GM18517 (cell line): ENCODE measurements at regions not wholly inside any gene's neighbourhood (a gene's known extent, or its start where the extent isn't known, plus 50 kb on each side); places are given as distances from the start of the nearest gene placed in this dataset.

ENCODE experiments used
- ATAC-seq: cut with Tn5 transposase; IDR thresholded peaks from one replicate; pipeline ENCODE4 v1.9.1; 2021; ENCODE audit warnings: mild to moderate bottlenecking, moderate library complexity; ENCODE audit not compliant: unreplicated experiment

DNA sequence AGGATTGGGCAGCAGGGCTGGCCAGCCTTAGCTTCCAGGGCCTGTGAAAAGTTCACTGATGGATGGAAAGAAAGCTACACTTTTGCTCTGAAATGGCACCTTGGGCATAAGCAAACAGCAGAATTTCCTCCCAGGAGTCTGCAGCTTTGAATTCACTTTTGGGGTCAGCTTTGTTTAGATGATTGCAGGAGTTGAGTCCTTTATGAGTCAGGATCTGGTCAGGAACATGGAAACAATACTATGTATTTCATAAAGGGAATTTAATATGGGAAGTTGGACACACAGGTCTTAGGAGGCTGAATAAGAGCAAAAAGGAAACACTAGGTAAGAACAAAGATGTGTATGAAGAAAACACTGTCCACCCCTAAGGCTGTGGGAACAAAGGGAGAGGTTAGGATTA lies 345.3 kb downstream of the TSN start:
- ATAC-seq: no peak

DNA sequence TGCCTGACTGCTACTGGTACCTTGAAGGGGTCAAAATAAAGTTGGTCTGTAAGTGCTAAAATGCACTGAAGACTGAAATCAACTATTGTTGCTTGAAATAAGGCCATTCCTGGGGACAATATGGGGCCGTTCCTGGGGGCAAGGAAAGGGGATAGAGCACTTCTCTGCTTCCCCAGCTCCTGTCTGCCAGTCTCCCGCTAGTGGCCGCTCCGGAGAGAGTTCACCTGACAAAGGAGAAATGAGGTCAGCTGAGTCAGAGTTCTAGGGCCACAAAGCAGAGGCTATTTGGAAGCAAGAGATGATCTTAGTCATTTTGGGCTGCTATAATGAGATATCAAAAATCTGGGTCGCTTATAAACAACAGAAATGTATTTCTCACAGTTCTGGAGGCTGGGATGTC lies 345.9 kb downstream of the TSN start:
- ATAC-seq: no peak

DNA sequence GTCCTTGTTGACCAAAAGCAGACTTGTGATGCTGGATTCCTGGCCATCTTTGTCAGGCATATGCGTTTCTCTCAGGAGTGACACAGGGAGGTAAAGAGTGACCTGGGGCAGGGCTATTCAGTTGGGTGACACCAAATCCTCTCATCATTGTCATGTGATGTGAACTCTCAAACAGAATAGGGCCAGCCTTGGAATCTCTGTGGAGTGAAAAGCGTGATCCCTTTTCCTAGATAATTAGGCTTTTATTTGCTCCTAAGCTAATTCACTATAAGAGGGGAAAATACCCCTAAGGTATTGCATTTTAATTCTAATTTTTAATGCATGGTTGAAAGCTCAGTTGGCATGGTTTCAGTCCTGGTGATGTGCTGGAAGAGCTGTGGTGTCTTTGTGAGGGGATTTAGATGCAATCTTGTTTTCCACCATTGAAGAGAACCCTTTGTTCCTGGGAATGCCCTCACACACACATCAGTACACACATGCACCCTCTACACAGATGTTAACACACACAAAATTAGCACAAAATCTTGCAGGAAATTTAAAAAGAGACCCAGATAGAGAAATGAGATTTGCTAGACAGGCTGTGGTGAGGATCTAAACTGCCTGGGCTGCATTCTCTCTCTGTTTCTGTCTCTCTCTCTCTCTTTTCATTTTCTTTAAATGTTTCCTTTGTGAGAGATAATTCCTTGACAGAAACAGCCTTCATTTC lies 349.9 kb downstream of the TSN start:
- no peak for ATAC-seq

DNA sequence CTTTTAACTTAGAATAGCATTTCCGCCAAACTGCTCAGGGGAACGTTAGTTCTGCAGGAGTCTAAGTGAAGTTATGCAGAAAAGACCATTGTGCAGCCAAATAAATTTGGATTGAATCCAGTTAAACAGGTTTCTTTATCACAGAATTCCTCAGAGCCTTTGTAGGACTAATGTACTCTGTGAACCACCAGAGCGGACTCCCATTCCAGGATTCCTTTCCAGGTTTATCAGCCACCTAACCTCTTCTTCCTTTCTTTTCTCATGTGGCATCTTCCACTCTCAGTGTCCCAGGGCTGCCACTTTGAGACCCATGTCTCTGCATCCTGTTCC lies 350.4 kb downstream of the TSN start:
- ATAC-seq: no peak

DNA sequence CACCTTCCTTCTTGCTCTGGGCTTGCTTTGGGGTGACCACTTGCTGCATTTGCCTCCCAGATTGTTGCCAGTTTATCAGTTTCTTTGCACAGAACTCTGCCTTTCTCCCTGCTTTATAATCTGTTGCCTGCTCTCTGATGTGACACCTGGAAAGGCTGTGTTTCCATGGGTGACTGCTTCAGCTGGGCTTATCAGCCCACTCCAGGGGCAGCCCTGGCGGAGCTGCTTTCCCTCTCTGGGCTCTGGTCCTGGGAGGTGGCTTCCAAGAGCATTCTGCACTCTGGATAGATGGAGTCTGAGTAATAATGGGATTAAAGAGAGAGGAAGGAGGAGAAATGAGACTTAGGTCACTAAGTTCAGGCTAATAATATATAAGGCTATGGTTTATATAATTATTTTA lies 352.7 kb downstream of the TSN start:
- no peak for ATAC-seq

DNA sequence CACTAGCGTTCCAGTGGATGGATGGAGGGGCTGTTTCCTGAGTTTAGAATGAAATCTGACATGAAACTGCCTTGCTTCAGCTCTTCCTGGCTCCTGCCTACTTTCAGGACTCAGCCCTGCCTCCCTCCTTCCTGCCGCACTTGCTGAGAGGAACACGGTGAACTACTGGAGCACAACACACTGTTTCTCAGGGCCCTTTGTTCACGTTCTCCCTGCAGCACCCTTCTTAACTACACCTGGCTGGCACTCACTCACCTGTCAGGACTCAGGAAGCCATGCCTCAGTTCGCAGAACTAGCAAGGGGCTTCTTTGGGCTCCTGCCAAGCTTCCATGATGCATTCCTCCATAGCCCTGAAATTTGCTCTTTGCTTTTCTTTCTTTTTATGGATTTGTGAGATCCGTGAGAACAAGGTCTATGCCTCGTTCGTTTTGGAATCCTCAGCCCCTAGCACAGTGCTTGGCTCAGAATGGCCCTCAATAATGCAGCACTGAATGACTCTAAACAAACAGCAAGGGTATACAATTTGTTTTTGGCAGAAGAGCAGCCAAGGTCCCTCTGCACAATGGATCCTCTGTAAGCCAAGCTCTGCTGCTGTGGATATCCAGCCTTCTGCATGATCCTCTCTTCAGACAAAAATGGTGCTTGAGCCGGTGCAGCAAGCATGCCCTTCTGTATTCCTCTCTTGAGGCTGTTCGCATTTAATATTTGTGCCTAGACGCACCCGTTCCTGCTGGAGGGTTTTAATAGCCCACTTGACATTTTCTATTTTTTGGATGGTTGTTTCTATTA lies 357.0 kb downstream of the TSN start:
- no peak for ATAC-seq

DNA sequence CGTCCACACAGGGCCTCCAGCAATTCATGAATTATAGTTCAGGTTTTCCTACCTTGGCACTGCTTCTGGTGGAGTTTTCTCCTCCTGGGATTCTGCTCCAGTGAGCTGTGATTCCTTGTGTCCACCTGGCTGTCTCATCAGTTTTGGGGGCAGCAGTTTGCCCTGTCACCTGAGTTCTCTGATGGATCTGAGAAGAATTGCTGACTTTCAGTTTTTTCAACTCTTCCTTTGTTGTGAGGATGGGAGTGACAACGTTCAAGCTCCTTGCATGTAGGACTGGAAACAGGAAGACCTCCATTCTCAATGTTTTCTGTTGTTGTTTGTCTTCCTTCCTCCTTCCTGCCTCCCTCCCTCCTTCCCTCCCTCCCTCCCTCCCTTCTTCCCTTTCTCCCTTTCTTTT lies 359.0 kb downstream of the TSN start:
- ATAC-seq: no peak

DNA sequence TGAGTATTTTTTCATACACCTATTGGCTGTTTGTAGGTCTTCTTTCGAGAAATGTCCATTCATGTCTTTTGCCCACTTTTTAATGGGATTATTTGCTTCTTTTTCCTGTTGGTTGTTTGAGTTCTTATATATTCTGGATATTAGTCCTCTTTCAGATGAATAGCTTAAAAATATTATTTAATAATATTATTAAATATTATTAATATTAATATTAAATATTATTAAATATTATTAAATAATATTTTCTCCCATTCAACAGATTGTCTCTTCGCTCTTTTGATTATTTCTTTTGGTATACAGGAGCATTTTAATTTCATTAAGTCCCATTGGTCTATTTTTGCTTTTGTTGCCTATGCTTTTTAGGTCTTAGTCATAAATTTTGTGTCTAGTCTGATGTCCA lies 361.9 kb downstream of the TSN start:
- ATAC-seq: no peak

DNA sequence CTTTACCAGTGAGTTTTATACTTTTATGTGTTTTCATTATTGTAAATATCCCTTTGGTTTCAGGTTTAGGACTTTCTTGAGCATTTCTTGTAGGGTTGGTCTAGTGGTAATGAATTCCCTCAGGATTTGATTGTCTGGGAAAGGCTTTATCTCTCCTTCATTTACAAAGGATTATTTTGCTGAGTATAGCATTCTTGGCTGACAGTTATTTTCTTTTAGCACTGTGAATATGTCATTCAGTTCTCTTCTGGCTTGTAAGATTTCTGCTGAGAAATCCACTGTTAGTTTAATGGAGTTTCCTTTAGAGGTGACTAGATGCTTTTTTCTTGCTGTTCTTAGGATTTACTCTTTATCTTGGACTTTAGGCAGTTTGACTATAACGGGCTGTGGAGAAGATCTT lies 373.9 kb downstream of the TSN start:
- ATAC-seq: no peak

DNA sequence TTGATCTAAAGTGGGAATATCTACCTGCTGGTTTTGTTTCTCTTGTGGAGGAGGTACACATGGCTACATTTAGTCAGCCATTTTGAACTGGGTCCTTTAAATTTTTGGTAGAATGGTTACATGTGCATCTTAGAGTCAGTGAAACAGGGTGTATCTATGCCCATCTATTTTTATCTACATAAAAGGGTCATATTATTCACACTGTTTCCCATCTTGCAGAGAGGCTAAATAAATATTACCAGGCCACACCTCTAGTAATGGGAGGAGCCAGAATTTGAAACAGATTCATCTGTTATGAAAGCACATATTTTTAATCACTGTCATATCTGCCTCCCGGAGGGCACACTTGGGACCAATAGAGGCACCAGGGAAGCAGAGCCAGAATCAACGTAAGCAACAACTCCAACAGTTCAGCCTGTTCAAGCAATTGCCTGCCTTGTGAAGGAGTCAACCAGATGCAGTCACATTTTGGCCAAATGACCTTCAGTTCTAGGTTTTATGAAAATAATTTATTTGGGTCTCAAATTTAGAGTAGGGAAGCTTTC lies 376.8 kb downstream of the TSN start:
- ATAC-seq: no peak

DNA sequence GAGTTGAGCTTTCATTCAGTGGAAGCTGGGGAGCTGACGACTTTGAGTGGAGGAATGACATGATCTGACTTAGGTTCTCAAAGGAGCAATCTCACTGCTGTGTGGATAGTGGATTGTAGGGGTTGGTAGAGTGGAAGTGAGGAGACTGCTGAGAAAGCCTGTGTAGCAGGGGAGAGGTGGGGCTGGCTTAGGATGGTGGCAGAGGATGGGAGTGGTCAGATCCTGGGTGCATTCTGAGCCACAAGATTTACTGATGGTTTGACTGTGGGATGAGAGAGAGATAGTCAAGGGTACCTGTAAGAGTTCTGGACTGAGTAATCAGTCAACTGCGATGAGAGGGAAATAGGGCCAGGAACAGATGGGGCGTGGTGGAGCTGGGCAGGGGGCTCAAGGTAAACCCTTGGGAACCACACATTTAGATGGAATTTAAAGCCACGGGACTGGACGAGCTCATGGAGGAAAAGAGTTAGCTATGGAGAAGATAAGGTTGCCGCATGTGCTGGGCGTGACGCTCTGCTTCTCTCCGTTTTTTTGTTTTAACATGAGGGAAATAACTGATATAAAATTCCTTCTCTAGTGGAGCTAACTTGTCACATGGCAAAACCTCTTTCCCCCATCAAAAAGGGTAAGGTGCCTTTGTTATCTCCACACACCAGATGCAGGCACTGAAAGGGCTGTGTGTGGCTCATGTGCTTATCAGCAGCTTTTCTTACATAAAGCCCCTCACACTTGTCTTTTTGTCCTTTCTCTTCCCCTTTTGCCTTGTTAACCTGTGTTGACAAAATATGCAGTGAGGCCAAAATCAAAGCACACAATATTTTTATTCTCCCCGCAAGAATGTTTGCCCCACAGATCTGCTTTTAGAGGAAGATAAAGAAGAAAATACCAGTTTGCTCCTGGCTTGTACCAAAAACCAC lies 379.8 kb downstream of the TSN start:
- no peak for ATAC-seq

DNA sequence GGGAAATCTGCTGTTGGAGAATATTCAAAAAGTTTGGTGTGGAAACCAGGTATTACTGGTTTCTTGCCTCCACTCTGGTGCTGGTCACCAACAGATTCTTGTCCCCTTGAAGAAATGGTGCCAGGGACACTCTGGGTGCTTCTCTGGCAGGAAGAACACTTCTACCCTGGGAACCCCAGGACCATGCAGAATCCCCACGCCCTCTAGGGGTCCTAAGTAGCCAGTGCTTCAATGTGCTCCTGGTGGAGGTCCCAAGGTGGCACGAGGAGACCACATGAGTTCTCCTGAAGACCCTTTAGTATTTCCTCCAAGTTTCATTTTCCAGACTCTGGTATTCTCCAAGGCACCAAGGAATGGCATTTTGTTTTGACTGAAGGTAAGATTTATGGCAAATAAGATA lies 380.6 kb downstream of the TSN start:
- ATAC-seq: no peak

DNA sequence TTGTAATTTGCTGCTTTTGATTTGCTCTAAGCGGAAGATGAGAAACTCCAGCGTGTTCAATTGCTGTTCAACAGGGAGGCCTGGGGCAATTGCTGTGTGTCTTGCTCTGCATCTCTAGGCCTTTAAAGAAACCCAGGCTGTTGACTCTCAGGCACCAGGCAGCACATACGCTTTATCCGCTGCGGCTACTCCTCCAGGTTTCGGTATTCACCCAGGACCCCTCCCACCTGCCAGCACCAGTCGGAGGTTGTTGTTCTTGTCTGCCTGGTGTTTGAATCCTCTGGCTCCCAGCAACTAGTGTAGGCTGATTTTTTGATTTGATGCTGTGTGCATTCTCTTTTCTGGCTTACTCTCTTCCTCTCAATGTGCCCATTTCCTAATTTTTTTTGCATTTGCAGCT lies 383.1 kb downstream of the TSN start:
- no peak for ATAC-seq

DNA sequence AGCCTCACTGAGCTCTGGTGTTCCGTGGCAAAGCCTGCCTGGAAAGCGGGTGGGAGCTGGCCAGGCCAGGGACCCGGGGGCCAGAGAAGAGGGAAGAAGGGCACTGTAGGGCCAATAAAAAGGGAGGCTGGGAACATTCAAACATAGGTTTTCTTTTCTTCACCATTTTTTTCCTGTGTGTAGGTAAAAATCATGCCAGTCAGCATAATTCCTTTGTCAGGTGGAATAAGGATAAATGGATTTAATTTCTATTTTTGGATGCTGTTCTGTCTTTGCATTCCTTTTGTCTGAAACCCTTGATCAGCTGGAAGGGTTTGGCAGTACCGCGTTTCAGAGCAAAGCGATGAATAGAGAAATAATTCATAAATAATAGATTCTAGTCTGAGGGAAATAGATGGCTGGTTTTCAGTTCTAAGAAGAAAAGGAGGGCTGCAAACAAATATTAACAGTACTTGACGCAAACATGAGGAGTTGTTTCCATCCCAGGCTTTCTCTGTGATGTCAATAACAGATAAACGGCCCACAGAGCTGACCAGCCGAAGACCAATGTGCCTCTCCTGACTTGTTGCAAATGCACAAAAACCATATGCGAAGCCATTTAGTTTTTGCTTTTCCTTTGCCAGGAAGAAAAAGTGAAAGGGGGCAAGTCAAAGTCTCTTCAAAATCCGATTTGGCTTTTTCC lies 384.4 kb downstream of the TSN start:
- ATAC-seq: no peak

DNA sequence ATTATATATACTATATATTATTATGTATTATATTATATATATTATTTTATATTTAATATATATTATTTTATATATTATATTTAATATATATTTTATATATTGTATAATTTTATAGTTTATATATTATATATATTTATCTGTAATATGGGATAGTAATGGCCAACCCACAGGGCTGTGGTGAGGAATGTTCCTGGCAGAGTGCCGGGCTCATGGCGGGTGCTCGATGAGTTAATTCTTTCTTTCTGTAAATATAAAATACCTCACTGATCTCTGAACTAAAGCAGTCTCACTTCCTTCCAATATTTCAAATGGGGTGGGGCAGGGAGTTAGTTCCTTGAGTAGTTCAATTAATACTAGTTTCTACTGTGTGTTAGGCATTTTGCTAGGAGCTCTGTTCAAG lies 389.4 kb downstream of the TSN start:
- no peak for ATAC-seq

DNA sequence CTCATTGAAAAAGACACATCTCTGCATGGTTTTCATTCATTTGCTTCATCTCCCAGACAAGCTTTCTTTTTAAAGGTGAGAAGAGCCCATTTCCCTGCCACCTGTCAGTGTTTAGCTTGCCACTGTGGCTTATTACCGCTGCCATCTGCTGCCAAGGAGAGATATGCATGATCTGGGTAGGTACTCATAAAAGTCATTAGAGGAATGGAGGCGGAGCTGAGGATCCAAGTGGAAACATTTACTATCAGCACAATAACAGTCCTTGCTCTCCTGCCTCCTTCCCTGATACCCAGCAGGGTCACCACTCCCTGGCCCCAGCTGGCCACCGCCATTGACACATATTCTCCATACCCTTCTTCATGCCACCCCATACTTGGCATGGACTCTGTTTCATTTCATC lies 390.4 kb downstream of the TSN start:
- no peak for ATAC-seq

DNA sequence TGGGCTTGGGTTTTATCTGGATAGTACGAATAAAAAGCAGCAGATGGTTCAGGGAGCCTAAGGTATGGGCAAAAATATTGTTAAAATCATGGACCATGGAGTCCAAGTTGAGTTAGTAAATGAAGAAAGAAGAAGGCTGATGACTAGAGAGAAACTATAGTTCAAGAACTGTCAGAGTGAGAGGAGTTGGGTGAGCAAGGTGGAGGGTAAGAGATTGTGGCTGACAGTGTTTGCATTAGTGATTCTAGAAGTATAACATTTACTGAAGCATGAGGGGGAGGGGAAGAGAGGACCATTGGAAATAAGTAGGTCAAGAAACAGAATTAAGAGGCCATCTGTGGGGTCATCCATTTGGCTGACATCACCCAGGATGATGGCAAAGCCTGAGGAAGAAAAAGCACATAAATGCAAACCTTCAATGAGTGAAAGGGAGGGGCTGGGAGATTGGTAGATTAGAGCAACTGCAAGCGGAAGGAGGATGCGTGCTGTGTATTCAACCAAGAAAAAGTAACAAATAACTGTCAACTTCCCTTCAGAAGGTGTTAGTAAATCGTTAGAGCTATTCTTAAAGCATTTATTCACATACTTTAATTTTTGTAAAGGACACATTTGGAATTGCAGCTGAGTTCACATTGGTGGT lies 392.8 kb downstream of the TSN start:
- no peak for ATAC-seq

DNA sequence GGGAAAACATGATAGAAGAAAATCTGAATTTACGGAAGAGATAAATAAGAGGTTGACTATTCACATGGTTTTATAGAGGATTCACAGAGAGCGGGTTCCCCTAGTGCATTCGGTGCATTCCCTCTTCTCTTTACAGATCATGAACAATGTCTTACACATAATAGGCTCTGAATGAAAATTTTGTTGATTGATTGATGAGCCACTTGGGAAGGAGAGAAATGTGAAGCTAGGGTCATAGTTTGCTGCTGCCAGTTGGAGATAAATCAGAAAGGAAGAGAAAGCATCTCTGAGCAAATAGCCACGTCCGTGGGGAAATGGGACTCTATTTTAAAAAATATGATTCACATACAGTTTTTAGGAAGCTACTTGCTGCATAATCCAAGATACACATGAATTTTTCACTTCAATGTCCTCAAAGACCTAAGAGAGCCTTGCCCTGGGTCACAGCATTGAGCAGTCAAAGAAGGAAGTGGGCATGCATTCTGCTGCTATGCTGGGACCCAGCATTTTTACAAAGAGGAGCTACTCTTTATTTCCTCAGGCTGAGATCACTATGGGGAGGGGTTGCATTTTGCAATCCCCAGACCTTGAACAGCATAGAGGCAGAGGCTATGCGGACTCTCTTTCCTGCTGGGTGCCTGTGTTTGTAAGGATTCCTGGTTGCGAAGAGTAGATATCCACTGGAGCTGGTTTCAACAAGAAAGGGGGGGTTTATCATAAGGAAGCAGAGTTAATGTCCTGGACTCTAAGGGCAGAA lies 395.3 kb downstream of the TSN start:
- ATAC-seq: no peak

DNA sequence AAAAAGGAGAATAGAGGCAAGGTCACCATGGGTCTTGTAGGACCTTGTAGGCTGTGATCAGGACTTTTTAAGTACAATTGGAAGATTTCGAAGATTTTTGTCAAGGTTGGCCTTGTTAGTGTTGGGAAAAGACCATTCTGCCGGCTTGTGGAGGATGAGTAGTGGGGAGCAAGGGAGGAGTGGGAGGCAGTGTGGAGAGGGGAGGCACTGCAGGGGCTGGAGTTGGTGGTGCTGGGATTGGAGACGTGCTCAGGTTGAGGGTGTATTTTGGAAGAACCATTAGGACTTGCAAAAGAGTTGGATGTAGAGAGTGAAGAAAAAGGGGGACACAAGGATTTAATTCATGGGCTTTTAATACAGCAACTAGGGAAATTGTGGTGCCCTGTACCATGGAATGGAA lies 397.1 kb downstream of the TSN start:
- no peak for ATAC-seq
